PC-9 (cell line): ENCODE measurements at regions not wholly inside any gene's neighbourhood (a gene's known extent, or its start where the extent isn't known, plus 50 kb on each side); places are given as distances from the start of the nearest gene placed in this dataset.

ENCODE experiments used
- BruUV-seq: library from RNA; stranded (reverse); fragments of 400-500 nt; replicated peaks from 2 replicates; lab custom pipeline; 2021; lab: Mats Ljungman, UMichigan
- CTCF ChIA-PET: fragments of 300-600 bp; sonication (Branson Sonifier 250); formaldehyde crosslinking; loops from one replicate; lab custom pipeline; 2022; ENCODE audit warnings: antibody characterized with exemption; lab: Charles Lee
- POLR2A ChIA-PET: fragments of 300-600 bp; sonication (Branson Sonifier 250); formaldehyde crosslinking; loops from one replicate; lab custom pipeline; 2022; ENCODE audit warnings: antibody characterized with exemption; ENCODE audit not compliant: unreplicated experiment; lab: Charles Lee
- DNase-seq, 2 experiments: peaks; one replicate each; pipeline versions ENCODE4 v3.0.0 to v3.0.0-alpha.2; 2015 to 2022; ENCODE audit warnings: mixed read lengths in 1 of 2
- H2AFZ ChIP-seq: fragments of 200-600 bp; sonication (generic); 2 replicates; pipeline ENCODE4 v1.8.1; 2017; ENCODE audit warnings: antibody characterized with exemption
- H3F3A ChIP-seq: fragments of 200-600 bp; sonication (generic); 2 replicates; pipeline ENCODE4 v1.8.1; 2017; ENCODE audit warnings: antibody characterized with exemption, mild to moderate bottlenecking, low read depth; ENCODE audit not compliant: insufficient read depth
- H3K27ac ChIP-seq: fragments of 200-600 bp; sonication (generic); 2 replicates; pipeline ENCODE4 v1.6.1; 2016; ENCODE audit warnings: mixed run types
- H3K27me3 ChIP-seq: fragments of 200-600 bp; sonication (generic); 2 replicates; pipeline ENCODE4 v1.6.1; 2016; ENCODE audit warnings: low read depth, mixed run types; ENCODE audit not compliant: insufficient read depth
- H3K36me3 ChIP-seq: fragments of 200-600 bp; sonication (generic); 2 replicates; pipeline ENCODE4 v1.6.1; 2016; ENCODE audit warnings: low read depth, mixed run types
- H3K4me1 ChIP-seq: fragments of 200-600 bp; sonication (generic); replicated peaks from 2 replicates; pipeline ENCODE4 v1.6.1; 2016; ENCODE audit warnings: mixed run types; ENCODE audit not compliant: insufficient read depth
- H3K4me2 ChIP-seq: fragments of 200-600 bp; sonication (generic); 2 replicates; pipeline ENCODE4 v1.6.1; 2017; ENCODE audit warnings: mixed run types
- H3K4me3 ChIP-seq: fragments of 200-600 bp; sonication (generic); 2 replicates; pipeline ENCODE4 v1.6.1; 2016; ENCODE audit warnings: mixed run types
- H3K79me2 ChIP-seq: fragments of 200-600 bp; sonication (generic); 2 replicates; pipeline ENCODE4 v1.6.1; 2017; ENCODE audit warnings: low read depth, mixed run types
- H3K9me2 ChIP-seq: fragments of 200-600 bp; sonication (generic); 2 replicates; pipeline ENCODE4 v1.8.1; 2017; ENCODE audit warnings: mild to moderate bottlenecking; ENCODE audit not compliant: insufficient read depth
- H3K9me3 ChIP-seq: fragments of 200-600 bp; sonication (generic); 2 replicates; pipeline ENCODE4 v1.8.1; 2016; ENCODE audit warnings: low read depth; ENCODE audit not compliant: insufficient read depth
- H4K20me1 ChIP-seq: fragments of 200-600 bp; sonication (generic); 2 replicates; pipeline ENCODE4 v1.8.1; 2017; ENCODE audit not compliant: insufficient read depth
- CTCF ChIP-seq: fragments of 200-600 bp; sonication (generic); conservative IDR thresholded peaks from 2 replicates; pipeline ENCODE4 v1.6.1; 2017; ENCODE audit warnings: mixed run types, antibody characterized with exemption, mild to moderate bottlenecking, moderate library complexity
- EZH2 ChIP-seq: fragments of 200-600 bp; sonication (generic); IDR thresholded peaks from 2 replicates; pipeline ENCODE4 v1.8.0; 2017; ENCODE audit warnings: antibody characterized with exemption, low read depth
- intact Hi-C: fragments of 100-400 bp; cut with micrococcal nuclease; formaldehyde crosslinking; loops from one replicate; pipeline ENCODE4 v1.10.0; 2022; ENCODE audit not compliant: unreplicated experiment

- peak in 1 of 2 experiments; percentile 68 for DNase-seq
- H3K4me1 ChIP-seq = peaks cover 6% of the 10 kb centered on the region; the same call in 1 of the 2 replicates
- peak overlapping the region; percentile 67 for H3K27ac ChIP-seq
- H3K4me2 ChIP-seq = no peak overlapping the region
- no peaks in the 10 kb centered on the region for H3K36me3 ChIP-seq
- no peak for TF ChIP-seq EZH2
- TF ChIP-seq CTCF = no peak
- ChIA-PET CTCF (no interaction called here), POLR2A (no interaction called here)
- no peaks in the 10 kb centered on the region for H3K27me3 ChIP-seq
- H2AFZ ChIP-seq = no peak overlapping the region
- intact Hi-C loops = no loop called here
- no peaks in the 10 kb centered on the region for H4K20me1 ChIP-seq
- H3K9me2 ChIP-seq = no peaks in the 10 kb centered on the region
- no peak overlapping the region for H3K4me3 ChIP-seq
- H3K79me2 ChIP-seq = no peaks in the 10 kb centered on the region
- H3F3A ChIP-seq = no peaks in the 10 kb centered on the region
- BruUV-seq = no TSS peak
- H3K9me3 ChIP-seq = 0 out of 2 replicates have a peak, but pooled peaks cover 4% of the 10 kb centered on the region
Measured at GRCh38 chr7:68917041-68917651, 681.1 kb upstream of the AUTS2 start.

- no peak overlapping the region for H2AFZ ChIP-seq
- ChIA-PET POLR2A (no interaction called here), CTCF (no interaction called here)
- H4K20me1 ChIP-seq = no peaks in the 10 kb centered on the region
- H3K4me3 ChIP-seq = no peak overlapping the region
- 0 out of 2 replicates have a peak, but pooled peaks cover 4% of the 10 kb centered on the region for H3K9me3 ChIP-seq
- intact Hi-C loops = no loop called here
- no peak for TF ChIP-seq CTCF
- TF ChIP-seq EZH2 = no peak
- no peak for DNase-seq
- no TSS peak for BruUV-seq
- peaks cover 6% of the 10 kb centered on the region; the same call in 1 of the 2 replicates for H3K4me1 ChIP-seq
- no peak overlapping the region for H3K27ac ChIP-seq
- no peaks in the 10 kb centered on the region for H3K27me3 ChIP-seq
- H3K79me2 ChIP-seq = no peaks in the 10 kb centered on the region
- H3K4me2 ChIP-seq = no peak overlapping the region
- no peaks in the 10 kb centered on the region for H3K36me3 ChIP-seq
- no peaks in the 10 kb centered on the region for H3F3A ChIP-seq
- no peaks in the 10 kb centered on the region for H3K9me2 ChIP-seq
Measured at GRCh38 chr7:68918621-68919020, 679.7 kb upstream of the AUTS2 start.

- TF ChIP-seq CTCF (no peak), EZH2 (no peak)
- ChIA-PET POLR2A (no interaction called here), CTCF (no interaction called here)
- no peaks in the 10 kb centered on the region for H3K36me3 ChIP-seq
- H3K9me3 ChIP-seq = no peaks in the 10 kb centered on the region
- no peaks in the 10 kb centered on the region for H3K4me1 ChIP-seq
- intact Hi-C loops = no loop called here
- no TSS peak for BruUV-seq
- H3K4me2 ChIP-seq = no peak overlapping the region
- H3K27me3 ChIP-seq = no peaks in the 10 kb centered on the region
- no peaks in the 10 kb centered on the region for H3K9me2 ChIP-seq
- no peaks in the 10 kb centered on the region for H4K20me1 ChIP-seq
- no peaks in the 10 kb centered on the region for H3K79me2 ChIP-seq
- no peaks in the 10 kb centered on the region for H3F3A ChIP-seq
- H2AFZ ChIP-seq = no peak overlapping the region
- DNase-seq = no peak
- no peak overlapping the region for H3K27ac ChIP-seq
- H3K4me3 ChIP-seq = no peak overlapping the region
Measured at GRCh38 chr7:68922850-68923249, 675.4 kb upstream of the AUTS2 start.
